HG03060 (cell line): ENCODE measurements at regions not wholly inside any gene's neighbourhood (a gene's known extent, or its start where the extent isn't known, plus 50 kb on each side); places are given as distances from the start of the nearest gene placed in this dataset.
"Not testable (repeated sequence)": the region's sequence is repeated elsewhere in the genome, so short reads cannot be mapped to it uniquely, and the experiment has no call there.

Experiments
- ATAC-seq: cut with Tn5 transposase; IDR thresholded peaks from one replicate; pipeline ENCODE4 v1.9.1; 2021; ENCODE audit warnings: low read depth, moderate number of reproducible peaks; ENCODE audit not compliant: unreplicated experiment

DNA sequence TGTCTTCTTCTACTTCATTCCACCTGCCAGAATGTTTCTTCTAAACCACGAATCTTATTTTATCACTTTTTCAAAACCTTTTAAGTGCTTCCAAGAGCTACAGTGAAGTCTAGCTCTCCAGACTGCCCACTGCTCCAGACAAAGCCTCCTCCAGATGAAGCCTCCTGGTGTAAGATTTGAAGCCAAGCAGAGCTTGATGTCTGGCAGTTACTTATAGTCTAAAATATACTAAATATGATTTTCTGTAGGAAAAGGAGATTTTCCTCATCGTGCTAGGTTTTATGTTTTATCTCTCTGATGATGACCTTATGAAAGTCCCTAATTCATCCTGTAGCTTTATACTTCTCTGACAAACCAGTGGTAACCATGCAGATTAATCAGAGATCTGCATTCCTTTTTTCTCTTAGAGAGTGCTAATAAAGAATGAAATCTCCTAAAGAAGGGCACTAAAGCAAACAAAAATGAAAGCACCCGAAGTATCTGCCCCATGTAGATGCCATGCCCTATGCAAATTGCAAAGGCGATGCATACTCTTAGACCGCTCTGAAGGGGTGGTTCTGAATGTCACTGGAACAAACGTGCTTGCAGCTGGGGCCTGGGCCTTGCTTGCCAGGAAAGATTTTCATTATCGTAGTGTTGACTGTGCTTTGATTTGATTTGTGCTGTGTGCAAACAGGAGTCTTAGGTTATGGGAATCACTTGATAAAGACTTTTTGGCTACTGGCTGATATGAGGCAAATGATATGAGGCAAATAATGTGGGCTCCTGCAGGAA is 314.2 kb downstream of the PID1 start:
- no peak for ATAC-seq

DNA sequence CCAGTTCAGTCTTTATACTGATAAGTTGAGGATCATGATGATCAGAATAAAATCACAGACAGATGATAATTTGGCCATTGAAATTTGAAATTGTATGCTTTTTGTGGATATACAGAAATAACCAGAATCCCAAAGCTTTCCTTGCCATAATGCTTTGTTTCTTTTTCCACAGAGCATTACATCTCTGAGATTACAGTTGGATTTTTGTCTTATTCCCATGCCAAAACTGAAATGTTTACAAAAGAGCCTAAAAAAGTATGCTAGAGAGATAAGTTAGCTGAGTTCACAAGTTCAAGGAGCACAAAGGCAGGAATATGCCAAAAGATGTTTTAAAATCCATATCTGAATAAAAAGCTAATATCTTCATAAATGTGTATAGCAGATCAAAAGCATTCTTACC is 321.3 kb downstream of the PID1 start:
- ATAC-seq = no peak

DNA sequence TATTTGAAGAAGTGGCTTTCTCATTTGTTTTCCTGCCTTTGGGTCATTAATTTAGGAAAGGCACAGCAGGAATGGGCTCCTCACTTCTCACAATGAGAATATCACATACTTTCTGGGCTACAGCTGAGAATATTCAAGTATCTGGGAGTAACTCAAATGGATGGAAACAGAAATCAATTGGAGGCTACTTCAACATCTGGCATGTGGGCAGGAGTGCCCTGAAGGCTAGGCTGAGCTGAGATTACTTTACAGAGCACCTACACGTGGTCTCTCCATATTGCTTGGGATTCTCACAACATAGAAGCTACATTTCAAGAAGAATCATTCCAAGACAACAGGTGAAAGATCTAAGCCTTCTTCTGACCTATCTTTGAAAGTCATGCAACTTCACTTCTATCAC is 325.4 kb downstream of the PID1 start:
- no peak for ATAC-seq

DNA sequence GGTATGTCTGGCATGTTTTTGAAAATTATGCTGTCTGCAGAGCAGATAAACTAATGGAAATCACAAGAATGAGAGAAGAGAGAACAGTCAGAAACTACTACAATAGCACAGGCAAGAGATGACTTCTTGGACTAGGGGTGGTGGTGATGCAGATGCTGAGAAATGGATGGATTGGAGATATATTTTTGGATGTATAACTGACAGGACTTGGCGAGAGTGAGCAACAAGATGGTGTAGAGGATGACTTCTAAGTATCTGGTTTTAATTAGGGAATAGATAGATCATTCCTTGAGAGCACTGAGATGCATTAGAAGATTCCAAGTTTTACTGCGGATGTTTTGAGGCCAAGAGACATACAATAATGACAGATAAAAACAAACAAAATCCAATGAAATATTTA is 328.2 kb downstream of the PID1 start:
- ATAC-seq = no peak

DNA sequence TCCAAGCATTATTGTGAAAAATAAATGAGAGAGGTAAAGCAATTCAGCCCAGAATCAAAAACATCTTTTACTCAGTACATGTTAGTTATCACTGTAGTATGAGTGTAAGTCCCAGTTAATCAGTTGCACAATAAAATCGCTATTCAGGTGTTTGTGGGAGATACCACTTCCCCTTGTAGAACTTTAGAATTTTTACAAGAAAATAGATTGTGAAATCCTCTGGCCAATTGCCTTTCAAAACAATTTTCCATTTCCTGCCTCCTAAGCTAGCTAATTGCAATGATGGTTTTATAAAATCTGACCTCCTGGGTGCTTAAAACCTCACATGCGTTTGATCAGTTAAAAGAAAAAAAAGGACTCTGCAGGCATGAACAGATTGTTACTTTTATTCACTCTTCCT is 332.5 kb downstream of the PID1 start:
- no peak for ATAC-seq

DNA sequence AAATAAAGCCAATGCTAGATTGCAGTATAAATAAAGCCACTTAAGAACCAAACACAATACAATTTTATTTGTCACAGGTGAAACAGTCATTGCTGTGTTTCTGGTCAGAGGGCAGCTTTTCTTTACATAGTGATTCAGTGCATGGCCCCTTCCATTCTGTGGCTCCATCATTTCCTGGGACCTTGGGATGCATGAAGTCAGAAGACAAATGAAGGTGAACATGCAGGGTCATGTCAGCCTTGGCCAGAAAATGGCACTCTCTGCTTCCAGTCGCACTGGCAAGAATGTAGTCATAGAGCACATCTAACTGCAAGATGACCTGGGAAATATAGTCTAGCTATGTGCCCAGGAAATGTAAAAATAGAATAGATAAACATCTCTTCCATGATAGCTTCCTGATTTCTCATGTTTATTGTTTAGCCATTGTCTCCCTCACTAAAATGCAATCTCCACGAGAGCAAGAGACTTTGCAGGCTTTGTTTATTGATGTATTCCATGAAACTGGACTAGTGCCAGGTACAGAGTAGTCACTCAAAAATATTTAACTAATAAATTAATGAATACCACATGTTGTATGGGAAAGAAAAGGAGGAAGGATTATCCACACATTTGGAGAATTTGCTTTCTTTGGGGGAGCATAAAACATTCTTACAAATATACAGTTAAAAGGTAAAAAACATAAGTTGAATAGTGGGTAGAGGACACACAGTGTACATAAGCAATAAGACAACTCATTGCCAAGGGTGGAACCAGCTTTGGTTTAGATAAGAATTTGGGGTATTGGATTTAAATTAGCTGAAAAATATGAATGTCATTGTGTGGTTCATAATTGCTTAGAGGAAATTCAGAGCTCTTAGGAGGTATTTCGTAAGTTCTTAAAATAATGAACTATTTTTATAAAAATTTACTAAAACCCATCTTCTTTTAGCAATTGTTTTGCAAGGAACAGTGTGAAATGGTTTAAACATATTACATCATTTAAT is 343.8 kb downstream of the PID1 start:
- ATAC-seq = no peak

DNA sequence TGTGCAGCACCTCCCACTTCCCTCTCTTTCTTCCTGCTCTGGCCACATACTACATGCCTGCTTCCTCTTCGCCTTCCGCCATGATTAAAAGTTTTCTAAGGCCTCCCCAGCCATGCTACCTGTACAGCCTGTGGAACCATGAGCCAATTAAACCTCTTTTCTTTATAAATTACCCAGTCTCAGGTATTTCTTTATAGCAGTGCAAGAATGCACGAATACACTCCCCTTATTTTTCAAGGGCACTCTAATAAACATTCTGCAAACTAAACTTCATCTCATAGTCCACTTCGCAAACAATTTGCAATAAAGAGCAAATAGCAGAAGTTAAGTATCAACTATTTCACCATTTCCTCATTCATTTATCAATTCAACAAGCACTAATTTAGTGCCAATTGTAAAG is 351.3 kb downstream of the PID1 start:
- ATAC-seq = no peak

DNA sequence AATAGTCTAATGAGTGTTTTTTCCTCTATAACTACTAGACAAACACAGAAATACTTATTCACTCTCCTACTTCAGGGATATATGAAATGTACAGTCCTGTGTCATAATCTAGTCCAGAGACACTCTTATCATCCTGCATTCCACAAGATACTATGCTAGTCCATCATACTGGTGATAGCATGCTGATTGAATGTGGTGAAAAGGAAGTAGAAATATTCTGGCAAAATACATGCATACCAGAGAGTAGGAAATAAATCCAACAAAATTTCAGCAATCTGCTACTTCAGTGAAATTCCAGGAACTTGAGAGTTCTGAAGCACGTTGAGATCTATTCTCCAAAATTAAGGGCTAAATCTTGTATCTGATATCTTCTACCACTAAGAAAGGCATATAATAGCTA is 353.9 kb downstream of the PID1 start:
- no peak for ATAC-seq

DNA sequence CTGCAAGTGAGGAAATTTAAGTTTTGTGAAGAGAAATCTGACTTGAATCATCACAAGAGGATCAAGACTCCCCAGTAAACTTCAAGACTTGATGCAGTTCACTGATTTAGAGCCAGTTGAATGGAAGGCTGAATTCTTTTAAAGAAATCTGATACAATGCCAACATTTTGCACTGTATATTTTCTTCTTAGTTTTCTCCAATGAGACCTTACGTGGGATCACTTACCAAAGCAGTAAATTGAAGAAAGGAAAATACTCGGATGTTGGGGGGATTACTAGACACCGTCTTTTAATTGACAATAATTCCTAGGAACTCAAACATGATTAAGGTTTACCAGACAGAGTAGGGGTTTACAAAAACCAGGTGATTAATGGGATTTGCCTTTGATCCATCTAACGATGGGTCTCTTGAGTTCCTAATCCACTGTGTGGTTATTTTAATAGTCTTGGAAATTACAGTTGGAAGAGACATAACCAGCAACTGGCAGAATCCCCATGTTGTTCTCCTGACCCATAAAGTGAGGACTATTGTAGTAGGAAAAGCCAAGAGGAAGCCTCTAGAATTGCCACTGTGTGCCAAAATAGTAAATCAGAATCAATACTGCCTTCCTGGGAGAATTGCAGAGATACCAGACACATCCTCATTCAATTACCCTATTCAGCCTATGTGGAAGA is 354.5 kb downstream of the PID1 start:
- no peak for ATAC-seq

DNA sequence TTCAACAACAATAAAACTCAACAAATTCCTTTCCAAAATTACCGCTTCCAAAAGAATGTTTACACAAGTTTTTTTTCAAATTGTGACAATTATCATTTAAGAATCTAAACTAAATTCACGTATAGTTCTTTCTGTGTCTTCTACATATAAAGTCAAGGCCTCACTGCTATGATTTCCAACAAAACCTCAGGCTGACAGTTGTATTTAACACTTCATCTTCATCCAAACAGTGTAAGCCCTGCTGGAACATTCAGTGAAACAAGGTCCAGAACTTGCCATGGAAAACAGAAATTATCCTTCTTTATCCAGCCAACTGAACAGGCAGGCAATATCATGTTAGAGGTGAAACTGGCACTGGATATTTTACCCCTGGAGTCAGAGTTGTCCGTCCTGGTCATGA is 357.9 kb downstream of the PID1 start:
- ATAC-seq = no peak

DNA sequence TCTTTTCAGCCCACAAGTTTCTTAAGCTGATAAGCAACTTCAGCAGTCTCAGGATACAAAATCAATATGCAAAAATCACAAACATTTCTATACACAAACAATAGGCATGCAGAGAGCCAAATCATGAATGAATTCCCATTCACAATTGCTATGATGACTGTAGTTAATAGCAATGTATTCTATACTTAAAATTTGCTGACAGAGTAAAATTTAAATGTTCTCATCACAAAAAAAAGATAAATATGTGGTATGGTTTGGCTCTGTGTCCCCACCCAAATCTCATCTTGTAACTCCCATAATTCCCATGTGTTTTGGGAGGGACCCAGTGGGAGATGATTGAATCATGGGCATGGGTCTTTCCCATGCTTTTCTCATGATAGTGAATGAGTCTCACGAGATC is 360.2 kb downstream of the PID1 start:
- ATAC-seq = not testable (repeated sequence)

DNA sequence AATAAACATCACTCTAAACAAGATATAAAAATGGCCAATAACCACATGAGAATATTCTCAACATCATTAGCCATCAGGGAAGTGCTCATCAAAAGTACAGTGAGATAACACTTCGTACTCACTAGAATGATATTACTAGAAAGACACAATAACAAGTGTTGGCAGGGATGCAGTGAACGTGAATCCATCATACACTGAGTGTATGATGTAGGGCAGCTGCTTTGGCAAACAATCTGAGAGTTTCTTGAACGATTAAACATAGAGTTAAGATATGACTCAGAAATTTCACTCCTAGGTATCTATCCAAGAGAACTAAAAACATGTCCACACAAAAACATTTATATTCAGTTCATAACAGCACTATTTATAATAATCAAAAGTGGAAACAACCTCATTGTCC is 368.9 kb downstream of the PID1 start:
- no peak for ATAC-seq

DNA sequence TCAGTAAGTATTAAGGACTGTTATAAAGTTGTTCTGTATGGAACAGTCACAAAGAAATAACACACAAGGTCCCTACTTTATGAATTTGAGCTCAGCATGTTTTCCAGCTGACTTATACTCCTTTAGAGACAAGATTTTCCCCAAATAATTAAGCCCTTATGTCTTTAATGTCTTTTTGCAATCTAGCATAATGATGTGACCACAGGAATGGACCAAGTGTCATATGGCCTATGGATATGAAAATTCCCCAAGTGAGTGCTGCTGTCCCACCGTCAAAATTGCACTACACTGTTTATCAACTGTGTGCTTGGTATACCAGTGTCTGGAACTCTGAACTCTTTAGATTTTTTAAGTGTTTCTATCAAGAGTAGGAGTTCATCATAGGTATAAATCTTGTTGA is 369.6 kb downstream of the PID1 start:
- ATAC-seq = no peak

DNA sequence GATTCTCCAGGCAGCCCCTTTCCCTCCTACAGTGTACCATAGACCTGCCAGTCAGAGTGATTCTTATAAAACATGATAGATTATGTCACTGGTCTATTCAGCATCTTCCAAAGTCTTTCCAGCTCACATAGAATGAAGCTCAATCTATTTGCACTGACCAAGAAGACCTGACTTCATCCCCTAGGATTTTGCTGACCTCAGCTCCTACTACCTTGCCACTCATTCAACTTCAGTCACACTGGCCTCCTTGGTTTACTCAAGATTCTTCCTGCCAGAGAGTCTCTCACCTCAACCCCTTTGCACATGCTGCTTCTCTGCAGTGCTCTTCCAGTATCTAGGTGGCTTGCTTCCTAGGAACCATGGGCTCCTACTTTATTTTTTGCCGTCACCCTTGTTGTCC is 392.9 kb downstream of the PID1 start:
- no peak for ATAC-seq

DNA sequence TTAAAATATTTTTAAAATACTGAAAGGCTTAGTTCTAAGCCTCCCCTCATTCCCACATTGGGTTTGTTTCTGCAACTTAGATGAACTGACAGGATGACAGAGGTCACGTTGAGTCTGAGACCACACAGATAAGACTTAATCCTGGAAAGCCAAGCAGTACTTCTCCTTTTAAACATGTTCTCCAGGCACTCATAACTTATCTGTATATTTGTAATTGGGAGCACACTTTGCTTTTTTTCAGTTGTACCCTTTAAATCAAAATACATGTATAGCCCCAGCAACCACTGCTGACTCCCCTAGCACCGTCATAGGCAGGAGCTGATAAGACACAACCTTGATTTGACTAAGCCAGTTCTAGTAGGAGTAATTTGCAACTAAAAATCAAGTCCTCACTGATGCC is 394.8 kb downstream of the PID1 start:
- no peak for ATAC-seq

DNA sequence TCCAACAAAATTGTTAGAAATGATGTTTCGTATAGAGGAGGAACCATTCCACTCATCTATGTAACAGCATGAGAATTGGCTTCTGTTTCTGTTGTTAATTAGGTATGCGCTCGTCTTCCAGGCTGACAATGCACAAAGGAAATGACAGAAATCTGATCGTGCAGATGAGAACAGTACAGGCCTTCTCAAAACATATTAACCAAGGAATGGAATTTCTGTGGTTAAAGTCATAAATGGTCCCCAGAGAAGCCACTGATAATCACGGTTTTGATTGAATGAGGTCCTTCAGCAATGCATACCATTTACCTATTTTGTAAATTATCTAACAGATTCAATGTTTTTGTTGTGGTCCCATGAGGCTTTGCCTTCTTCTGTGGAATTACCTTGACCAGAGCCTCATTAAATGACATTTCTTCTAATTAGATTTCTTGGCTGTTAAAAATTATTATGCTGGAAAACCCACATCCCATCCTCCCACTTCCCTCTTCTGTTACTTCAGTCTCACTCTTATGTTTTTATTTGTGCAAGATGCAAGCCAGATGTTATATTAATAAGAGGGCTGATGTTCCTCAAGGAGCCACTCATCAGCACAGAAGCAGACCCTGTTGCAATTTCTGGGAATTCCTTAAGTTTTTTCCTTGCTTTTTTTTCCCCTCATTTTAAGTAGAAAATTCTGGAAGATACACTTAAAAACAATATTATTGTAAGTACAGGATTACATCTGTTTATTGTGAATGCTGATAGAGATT is 395.8 kb downstream of the PID1 start:
- no peak for ATAC-seq

DNA sequence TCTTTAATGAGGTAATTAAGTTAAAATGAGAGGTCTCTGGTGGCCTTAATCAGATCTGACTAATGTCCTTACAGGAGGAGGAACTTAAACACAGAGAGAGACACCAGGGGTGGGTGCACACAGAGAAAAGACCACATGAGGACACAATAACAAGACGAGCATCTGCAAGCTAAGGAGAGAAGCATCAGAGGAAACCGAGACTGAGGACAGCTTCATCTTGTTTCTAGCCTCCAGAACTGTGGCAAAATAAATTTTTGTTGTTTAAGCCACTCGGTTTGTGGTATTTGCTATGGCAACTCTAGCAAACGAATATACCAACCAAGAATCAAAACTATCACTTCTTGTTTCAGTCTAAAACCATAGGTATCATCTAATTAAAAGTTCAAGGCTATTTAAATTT is 400.1 kb downstream of the PID1 start:
- ATAC-seq = no peak

DNA sequence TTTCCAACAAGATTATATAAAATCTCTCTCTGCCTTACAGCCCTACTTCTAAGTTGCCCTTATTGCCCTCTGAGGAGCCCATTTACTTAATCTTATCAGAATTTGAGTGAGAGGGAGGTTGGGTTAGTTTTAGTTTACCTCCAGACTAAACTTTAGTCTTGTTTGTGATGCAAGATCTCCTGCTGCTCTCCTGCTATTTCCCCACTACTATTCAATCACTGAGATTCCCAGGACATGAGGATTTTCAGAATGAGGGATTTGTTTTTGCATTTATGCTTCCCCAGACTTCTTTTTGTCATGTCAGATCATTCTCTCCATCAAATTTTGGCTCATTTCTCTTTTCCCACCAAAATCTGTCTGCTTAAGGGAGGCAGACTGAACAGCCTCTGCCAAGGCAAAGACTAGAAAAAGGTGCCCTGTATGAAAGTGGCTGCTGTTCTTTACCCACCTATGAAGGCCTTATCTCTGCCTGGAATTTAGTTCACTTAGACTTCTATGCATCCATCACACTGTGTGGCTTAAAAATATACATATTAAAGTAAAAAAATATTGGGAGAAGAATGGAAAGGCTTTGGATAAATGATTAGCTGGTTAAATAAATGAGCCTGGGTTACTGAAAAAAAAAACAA is 401.3 kb downstream of the PID1 start:
- ATAC-seq = no peak

DNA sequence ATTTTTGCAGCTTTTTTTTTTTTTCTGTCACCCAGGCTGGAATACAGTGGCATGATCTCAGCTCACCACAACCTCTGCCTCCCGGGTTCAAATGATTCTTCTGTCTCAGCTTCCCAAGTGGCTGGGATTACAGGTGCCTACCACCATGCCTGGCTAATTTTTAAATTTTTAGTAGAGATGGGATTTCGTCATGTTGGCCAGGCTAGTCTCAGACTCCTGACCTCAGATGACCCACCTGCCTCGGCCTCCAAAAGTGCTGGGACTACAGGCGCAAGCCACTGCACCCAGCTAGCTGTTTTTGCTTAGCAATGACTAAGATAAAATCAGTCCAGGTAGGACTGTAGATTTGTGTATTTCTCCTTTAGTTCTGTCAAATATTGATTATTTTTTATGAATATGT is 403.7 kb downstream of the PID1 start:
- ATAC-seq = no peak

DNA sequence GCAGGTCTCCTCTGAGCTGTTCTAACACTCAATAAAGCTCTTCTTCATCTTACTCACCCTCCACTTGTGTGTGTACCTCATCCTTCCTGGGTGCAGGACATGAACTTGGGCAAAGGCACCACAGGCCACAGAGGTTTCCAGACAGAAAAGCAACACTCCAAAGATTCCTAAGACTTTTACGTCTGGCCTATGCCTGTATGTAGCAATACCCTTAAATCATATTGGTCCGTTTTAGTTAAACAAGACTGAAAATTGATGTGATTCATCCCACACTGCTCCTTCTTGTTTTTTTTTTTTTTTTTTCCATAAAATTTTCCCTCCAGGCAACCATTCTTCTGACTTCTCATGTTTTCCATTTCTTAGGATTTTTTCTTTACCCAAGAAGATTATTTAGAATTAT is 404.3 kb downstream of the PID1 start:
- no peak for ATAC-seq
